Activated B cell treated with CpG ODN at 0.5 μM for 24 hours (primary cell): ENCODE measurements at regions not wholly inside any gene's neighbourhood (a gene's known extent, or its start where the extent isn't known, plus 50 kb on each side); places are given as distances from the start of the nearest gene placed in this dataset.

Experiments
- ATAC-seq: fragments of 200-7000 bp; cut with Tn5 transposase; one replicate; pipeline ENCODE4 v1.10.0; 2021; ENCODE audit warnings: low read depth, mild to moderate bottlenecking, moderate library complexity
- CTCF ChIA-PET: fragments of 350-600 bp; sonication (Branson Sonifier 250); formaldehyde crosslinking; loops from one replicate; lab custom pipeline; 2021; ENCODE audit warnings: antibody characterized with exemption; lab: Charles Lee
- POLR2A ChIA-PET: fragments of 350-600 bp; sonication (Branson Sonifier 250); formaldehyde crosslinking; loops from one replicate; lab custom pipeline; 2021; ENCODE audit warnings: antibody characterized with exemption; lab: Charles Lee
- DNase-seq: peaks from one replicate; pipeline ENCODE4 v3.0.0; 2022
- H3K27ac Mint-ChIP-seq: one replicate; pipeline ENCODE4 v1.8.0; 2020; ENCODE audit warnings: mixed read lengths
- H3K27me3 Mint-ChIP-seq: one replicate; pipeline ENCODE4 v1.8.0; 2021; ENCODE audit warnings: mixed read lengths
- H3K36me3 Mint-ChIP-seq: one replicate; pipeline ENCODE4 v1.8.0; 2021; ENCODE audit warnings: low read depth, mixed read lengths
- H3K4me1 Mint-ChIP-seq: one replicate; pipeline ENCODE4 v1.8.0; 2021; ENCODE audit warnings: mixed read lengths
- H3K4me3 Mint-ChIP-seq: one replicate; pipeline ENCODE4 v1.8.0; 2020; ENCODE audit warnings: mild to moderate bottlenecking, mixed read lengths
- H3K9me3 Mint-ChIP-seq: one replicate; pipeline ENCODE4 v1.8.0; 2020; ENCODE audit warnings: mixed read lengths
- CTCF ChIP-seq: fragments of 200-600 bp; IDR thresholded peaks from one replicate; pipeline ENCODE4 v1.8.0; 2022; ENCODE audit warnings: antibody characterized with exemption, mild to moderate bottlenecking
- intact Hi-C: fragments of 100-400 bp; cut with micrococcal nuclease; formaldehyde crosslinking; loops from one replicate; pipeline ENCODE4 v1.15.1; 2024

- CTCF ChIA-PET: no interaction called here
- intact Hi-C loops: no loop called here
- H3K27me3 Mint-ChIP-seq: peaks cover 19% of the 10 kb centered on the region
- H3K4me1 Mint-ChIP-seq: no peaks in the 10 kb centered on the region
- POLR2A ChIA-PET: no interaction called here
- TF ChIP-seq CTCF: no peak
- no peak overlapping the region for H3K4me3 Mint-ChIP-seq
- H3K27ac Mint-ChIP-seq: no peak overlapping the region
- H3K36me3 Mint-ChIP-seq: no peaks in the 10 kb centered on the region
- no peaks in the 10 kb centered on the region for H3K9me3 Mint-ChIP-seq
- ATAC-seq: no peak
- no peak for DNase-seq
Observed at GRCh38 chr10:113241599-113242360, 291.7 kb downstream of the TCF7L2 start.

- TF ChIP-seq CTCF: no peak
- intact Hi-C loops: no loop called here
- no peaks in the 10 kb centered on the region for H3K36me3 Mint-ChIP-seq
- H3K9me3 Mint-ChIP-seq: no peaks in the 10 kb centered on the region
- ATAC-seq (no peak), DNase-seq (no peak)
- ChIA-PET CTCF (no interaction called here), POLR2A (no interaction called here)
- H3K27me3 Mint-ChIP-seq: peaks cover 15% of the 10 kb centered on the region
- H3K4me3 Mint-ChIP-seq: no peak overlapping the region
- no peaks in the 10 kb centered on the region for H3K4me1 Mint-ChIP-seq
- H3K27ac Mint-ChIP-seq: no peak overlapping the region
Observed at GRCh38 chr10:113243311-113243710, 293.3 kb downstream of the TCF7L2 start.

- peaks cover 17% of the 10 kb centered on the region for H3K27me3 Mint-ChIP-seq
Observed at GRCh38 chr10:113244750-113245149, 294.7 kb downstream of the TCF7L2 start.

GRCh38 chr10:113245286-113245685 lies 295.2 kb downstream of the TCF7L2 start:
- H3K36me3 Mint-ChIP-seq: no peaks in the 10 kb centered on the region
- H3K27me3 Mint-ChIP-seq: peaks cover 13% of the 10 kb centered on the region
- DNase-seq (no peak), ATAC-seq (no peak)
- H3K9me3 Mint-ChIP-seq: no peaks in the 10 kb centered on the region
- no peak overlapping the region for H3K27ac Mint-ChIP-seq
- intact Hi-C loops: no loop called here
- no peak for TF ChIP-seq CTCF
- ChIA-PET POLR2A (no interaction called here), CTCF (no interaction called here)
- no peaks in the 10 kb centered on the region for H3K4me1 Mint-ChIP-seq
- H3K4me3 Mint-ChIP-seq: no peak overlapping the region

More at GRCh38 chr10:113244750-113245149, 294.7 kb downstream of the TCF7L2 start:
- Mint-ChIP-seq H3K4me3 (no peak overlapping the region), H3K27ac (no peak overlapping the region), H3K9me3 (no peaks in the 10 kb centered on the region), H3K36me3 (no peaks in the 10 kb centered on the region), H3K4me1 (no peaks in the 10 kb centered on the region)
- no peak for DNase-seq
- ChIA-PET POLR2A (no interaction called here), CTCF (no interaction called here)
- no peak for ATAC-seq
- intact Hi-C loops: no loop called here
- TF ChIP-seq CTCF: no peak

- ChIA-PET CTCF (no interaction called here), POLR2A (no interaction called here)
- DNase-seq (no peak), ATAC-seq (no peak)
- Mint-ChIP-seq H3K27ac (no peak overlapping the region), H3K4me1 (no peaks in the 10 kb centered on the region), H3K27me3 (peaks cover 7% of the 10 kb centered on the region), H3K9me3 (no peaks in the 10 kb centered on the region), H3K36me3 (no peaks in the 10 kb centered on the region), H3K4me3 (no peak overlapping the region)
- intact Hi-C loops: no loop called here
- TF ChIP-seq CTCF: no peak
Observed at GRCh38 chr10:113247050-113247449, 297.0 kb downstream of the TCF7L2 start.
